BE2C (cell line): ENCODE measurements at regions not wholly inside any gene's neighbourhood (a gene's known extent, or its start where the extent isn't known, plus 50 kb on each side); places are given as distances from the start of the nearest gene placed in this dataset.
"Not testable (repeated sequence)": the region's sequence is repeated elsewhere in the genome, so short reads cannot be mapped to it uniquely, and the experiment has no call there.

Source experiments
- DNase-seq: peaks from one replicate; pipeline ENCODE4 v3.0.0-alpha.2; 2020
- H3K27me3 ChIP-seq: fragments of 250-450 bp; sonication (Bioruptor Pico); 2 replicates; pipeline ENCODE4 v1.5.1; 2020; ENCODE audit warnings: mild to moderate bottlenecking
- H3K36me3 ChIP-seq: fragments of 250-450 bp; sonication (Bioruptor Pico); 2 replicates; pipeline ENCODE4 v1.5.1; 2020; ENCODE audit warnings: mild to moderate bottlenecking
- H3K4me1 ChIP-seq: fragments of 250-450 bp; sonication (Bioruptor Pico); 2 replicates; pipeline ENCODE4 v1.5.1; 2020
- H3K4me3 ChIP-seq: 2 replicates; pipeline ENCODE4 v1.5.1; 2011; ENCODE audit warnings: low read depth, low read length
- H3K9me3 ChIP-seq: fragments of 250-450 bp; sonication (Bioruptor Pico); 2 replicates; pipeline ENCODE4 v1.5.1; 2020
- CTCF ChIP-seq: IDR thresholded peaks from 2 replicates; pipeline ENCODE4 v1.5.1; 2012; ENCODE audit warnings: mild to moderate bottlenecking, low read depth, low read length

DNA sequence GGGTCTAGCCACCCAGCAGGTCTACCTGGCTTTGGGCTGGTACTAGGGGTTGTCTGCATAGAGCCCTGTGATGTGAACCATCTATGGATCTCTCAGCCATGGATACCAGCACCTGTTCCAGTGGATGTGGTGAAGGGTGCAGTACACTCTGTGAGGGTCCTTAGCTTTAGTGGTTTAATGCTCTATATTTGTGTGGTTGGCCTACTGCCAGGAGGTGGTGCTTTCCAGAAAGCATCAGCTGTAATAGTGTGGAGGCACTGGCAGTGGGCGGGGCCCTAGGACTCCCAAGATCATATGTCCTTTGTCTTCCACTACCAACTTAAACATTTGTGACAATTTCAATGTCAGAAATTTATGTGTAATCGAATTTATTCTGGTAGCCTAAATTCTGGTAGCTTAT lies 1065.1 kb downstream of the RPIA start:
- not testable (repeated sequence) for H3K36me3 ChIP-seq, H3K4me1 ChIP-seq, H3K9me3 ChIP-seq, H3K4me3 ChIP-seq, DNase-seq, H3K27me3 ChIP-seq

DNA sequence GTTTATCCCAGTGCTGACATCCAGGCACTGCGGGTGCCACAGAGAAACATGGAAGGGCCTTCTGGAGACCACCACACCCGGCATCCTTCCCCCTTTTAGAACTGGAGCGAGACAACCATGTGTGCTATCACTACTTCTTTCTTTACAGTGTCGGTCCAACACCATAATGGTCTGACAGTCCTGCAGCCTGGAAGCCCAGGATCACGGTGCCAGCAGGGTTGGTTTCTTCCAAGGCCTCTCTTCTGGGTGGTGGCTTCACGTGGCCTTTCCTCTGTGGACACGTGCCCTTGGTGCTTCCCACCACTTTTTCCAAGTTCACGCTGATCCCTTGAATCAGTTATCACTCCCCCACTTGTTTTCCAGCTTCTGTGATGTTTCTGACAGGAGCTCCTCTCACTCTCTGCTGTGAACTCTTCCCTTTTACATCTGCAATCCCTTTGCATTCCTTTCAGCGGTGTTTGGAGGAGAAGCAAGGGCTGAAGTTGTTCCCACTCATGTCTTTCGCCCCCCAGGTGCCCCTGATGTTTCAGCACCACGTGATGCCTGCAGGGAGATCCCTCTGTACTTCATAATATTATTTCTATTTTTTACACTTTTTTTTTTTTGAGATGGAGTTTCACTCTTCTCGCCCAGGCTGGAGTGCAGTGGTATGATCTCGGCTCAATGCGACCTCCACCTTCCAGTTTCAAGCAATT lies 1067.0 kb downstream of the RPIA start:
- H3K9me3 ChIP-seq, DNase-seq, H3K4me1 ChIP-seq, H3K4me3 ChIP-seq, H3K36me3 ChIP-seq, H3K27me3 ChIP-seq: not testable (repeated sequence)

DNA sequence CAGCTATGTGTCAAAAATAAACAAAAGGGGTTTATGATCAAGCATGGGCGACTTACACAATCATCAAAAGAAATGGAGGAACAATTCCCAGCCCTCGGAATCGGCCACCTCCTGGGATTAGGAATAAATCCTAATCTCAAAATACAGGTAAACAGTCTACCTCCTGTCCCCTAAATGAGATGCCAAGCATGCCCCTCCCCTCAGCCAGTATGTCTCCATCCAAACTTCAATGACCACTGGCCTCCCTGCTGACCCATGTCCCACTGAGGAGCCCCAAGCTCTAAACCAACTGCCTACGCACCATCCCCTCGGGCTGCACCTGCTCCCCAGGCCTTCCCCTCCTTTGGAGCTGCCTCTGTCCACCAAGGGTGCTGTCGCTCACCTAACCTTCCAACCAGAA lies 1069.3 kb downstream of the RPIA start:
- H3K4me1 ChIP-seq, DNase-seq, H3K4me3 ChIP-seq, H3K36me3 ChIP-seq, H3K9me3 ChIP-seq, H3K27me3 ChIP-seq: not testable (repeated sequence)

DNA sequence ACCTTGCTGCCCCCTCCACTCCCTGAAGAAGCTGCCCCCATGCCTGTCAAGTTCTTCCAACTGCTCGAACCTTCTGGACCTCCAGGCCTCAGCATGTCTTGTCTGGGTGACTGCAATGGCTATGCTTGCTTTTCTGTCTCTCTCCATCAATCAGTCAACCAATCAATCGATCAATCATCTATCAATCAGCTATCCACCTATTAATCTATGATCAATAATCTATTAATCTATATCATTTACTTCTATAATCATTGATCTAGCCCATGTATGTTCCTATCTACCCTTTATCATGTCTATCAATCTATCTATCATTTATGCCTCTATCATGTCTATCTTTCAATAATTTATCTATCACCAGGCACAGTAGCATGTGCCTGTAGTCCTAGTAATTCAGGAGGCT lies 1069.7 kb downstream of the RPIA start:
- not testable (repeated sequence) for H3K27me3 ChIP-seq, H3K4me3 ChIP-seq, H3K36me3 ChIP-seq, H3K9me3 ChIP-seq, H3K4me1 ChIP-seq, DNase-seq

- not testable (repeated sequence) for H3K36me3 ChIP-seq, H3K27me3 ChIP-seq, H3K9me3 ChIP-seq, H3K4me3 ChIP-seq, H3K4me1 ChIP-seq, DNase-seq
Measured at GRCh38 chr2:89761863-89762262, 1070.4 kb downstream of the RPIA start.

DNA sequence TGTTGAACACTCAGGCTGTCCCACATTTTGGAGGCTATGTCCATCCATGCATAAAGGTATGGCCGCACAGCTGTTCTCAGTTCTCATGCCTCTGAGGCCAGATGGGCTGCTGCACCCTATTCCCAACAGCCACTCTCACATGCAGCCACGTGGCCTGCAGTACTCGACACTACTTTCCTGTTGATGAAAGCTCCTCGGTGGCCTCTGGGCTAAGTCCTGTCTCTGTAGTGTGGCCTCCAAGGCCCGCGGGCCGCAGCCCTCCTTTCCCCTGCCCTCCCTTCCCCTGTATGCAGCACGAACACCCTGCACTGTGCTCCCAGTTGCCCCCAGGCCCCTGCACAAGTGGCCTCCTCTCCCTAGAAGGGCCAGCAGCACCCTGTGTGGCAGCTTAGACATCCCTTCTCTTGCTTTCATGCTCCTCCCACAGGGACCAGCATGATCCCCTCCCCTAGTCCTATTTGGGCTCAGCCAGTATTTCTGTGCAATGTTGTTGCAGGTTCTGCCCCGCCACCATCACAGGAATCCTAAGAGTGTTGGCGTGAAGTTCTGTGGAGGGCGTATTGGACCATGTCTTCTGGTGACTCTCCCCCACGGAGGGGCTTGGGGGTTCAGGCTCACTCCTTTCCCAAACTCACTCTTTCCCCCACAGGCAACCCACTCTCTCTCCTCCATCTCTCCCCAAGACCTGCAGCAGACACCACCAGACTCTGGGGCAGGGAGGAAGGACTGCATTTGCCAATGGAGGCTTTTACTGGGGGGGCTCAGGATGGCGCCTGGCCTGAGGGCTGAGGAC lies 1071.2 kb downstream of the RPIA start:
- H3K4me1 ChIP-seq, H3K36me3 ChIP-seq, H3K27me3 ChIP-seq, H3K4me3 ChIP-seq, H3K9me3 ChIP-seq: not testable (repeated sequence)
- peak; percentile 6 for DNase-seq

GRCh38 chr2:89763254-89763580 lies 1071.7 kb downstream of the RPIA start:
- Histone ChIP-seq H3K27me3 (peaks cover 12% of the 10 kb centered on the region), H3K9me3 (no peaks in the 10 kb centered on the region), H3K4me3 (no peak overlapping the region), H3K4me1 (no peaks in the 10 kb centered on the region), H3K36me3 (no peaks in the 10 kb centered on the region)
- peak; percentile 31 for TF ChIP-seq CTCF
- peak; percentile 50 for DNase-seq

- TF ChIP-seq CTCF = no peak
- Histone ChIP-seq H3K9me3 (no peaks in the 10 kb centered on the region), H3K36me3 (no peaks in the 10 kb centered on the region), H3K4me3 (no peak overlapping the region), H3K4me1 (no peaks in the 10 kb centered on the region), H3K27me3 (peaks cover 18% of the 10 kb centered on the region)
- DNase-seq = peak; percentile 14
Measured at GRCh38 chr2:89763581-89764485, 1072.4 kb downstream of the RPIA start.

- DNase-seq, H3K36me3 ChIP-seq, H3K4me3 ChIP-seq, H3K9me3 ChIP-seq, H3K4me1 ChIP-seq: not testable (repeated sequence)
- H3K27me3 ChIP-seq = peaks cover 24% of the 10 kb centered on the region
Measured at GRCh38 chr2:89764571-89765360, 1073.3 kb downstream of the RPIA start.

GRCh38 chr2:89765361-89765718 lies 1073.9 kb downstream of the RPIA start:
- not testable (repeated sequence) for DNase-seq, H3K4me1 ChIP-seq, H3K9me3 ChIP-seq, H3K36me3 ChIP-seq, H3K4me3 ChIP-seq
- peaks cover 24% of the 10 kb centered on the region for H3K27me3 ChIP-seq

GRCh38 chr2:89766141-89766990 lies 1074.9 kb downstream of the RPIA start:
- not testable (repeated sequence) for DNase-seq, H3K4me3 ChIP-seq, H3K4me1 ChIP-seq, H3K36me3 ChIP-seq, H3K9me3 ChIP-seq
- H3K27me3 ChIP-seq = peaks cover 24% of the 10 kb centered on the region

DNA sequence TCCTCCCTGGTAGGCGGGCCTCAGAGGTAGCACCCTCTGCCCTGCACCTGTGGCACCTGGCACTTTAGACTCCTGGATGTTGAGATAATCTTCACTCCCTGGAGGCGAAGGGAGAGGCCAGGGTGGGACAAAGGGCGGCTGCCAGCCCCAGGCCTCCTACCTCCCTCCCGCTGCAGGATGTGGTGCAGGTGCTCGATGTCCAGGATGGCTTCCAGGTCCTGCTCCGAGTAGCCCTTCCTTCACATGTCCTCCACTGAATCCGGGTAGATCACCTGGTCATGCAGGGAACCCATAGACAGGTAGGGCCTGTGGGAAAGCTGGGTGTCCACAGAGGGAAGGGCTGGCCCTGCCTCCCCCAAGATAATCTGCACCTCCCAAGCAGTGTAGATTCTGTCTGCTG lies 1075.6 kb downstream of the RPIA start:
- not testable (repeated sequence) for H3K36me3 ChIP-seq, DNase-seq, H3K4me1 ChIP-seq, H3K4me3 ChIP-seq, H3K9me3 ChIP-seq
- H3K27me3 ChIP-seq = peaks cover 24% of the 10 kb centered on the region
